HT1080 (cell line): ENCODE measurements at regions not wholly inside any gene's neighbourhood (a gene's known extent, or its start where the extent isn't known, plus 50 kb on each side); places are given as distances from the start of the nearest gene placed in this dataset.

ENCODE experiments used
- DNase-seq: peaks from one replicate; pipeline ENCODE4 v3.0.0-alpha.2; 2015; ENCODE audit warnings: low read depth

DNA sequence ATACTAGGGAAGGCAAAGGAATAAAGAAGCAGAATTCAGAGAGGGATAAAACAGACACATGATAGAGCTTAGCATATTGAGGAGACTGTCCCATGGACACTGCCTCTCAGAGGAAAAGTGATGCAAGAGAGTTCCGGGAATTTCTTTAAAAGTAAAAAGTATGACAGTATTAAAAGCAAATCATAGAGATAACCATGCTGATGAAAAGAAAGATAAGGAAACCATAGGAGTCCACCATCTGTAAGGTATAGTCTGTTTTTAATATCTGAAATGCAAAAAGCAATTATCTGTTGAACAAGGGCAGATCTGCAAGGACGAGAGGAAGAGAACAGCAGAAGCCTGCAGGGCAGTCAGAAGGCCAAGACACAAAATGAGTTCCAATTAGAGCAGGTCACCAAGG lies 495.9 kb upstream of the GOLIM4 start:
- DNase-seq = no peak

DNA sequence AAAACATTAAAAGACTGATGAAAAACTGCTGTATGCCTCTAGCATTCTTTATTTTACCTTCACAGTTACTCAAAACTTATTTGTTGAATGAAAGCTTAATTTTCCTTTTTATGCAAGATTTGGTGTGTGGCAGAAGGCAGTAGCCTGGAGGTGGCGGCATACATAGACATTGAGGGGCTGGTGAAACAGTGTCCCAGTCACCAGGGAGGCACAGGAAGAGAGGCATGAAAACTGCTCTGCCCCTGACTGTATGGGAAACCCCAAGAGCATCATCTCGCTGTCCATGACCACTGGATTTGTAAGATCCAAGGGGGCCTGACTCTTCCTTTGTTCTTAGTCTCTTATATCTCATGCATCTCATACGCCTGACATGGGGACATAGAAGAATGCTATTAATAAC lies 493.7 kb upstream of the GOLIM4 start:
- no peak for DNase-seq

DNA sequence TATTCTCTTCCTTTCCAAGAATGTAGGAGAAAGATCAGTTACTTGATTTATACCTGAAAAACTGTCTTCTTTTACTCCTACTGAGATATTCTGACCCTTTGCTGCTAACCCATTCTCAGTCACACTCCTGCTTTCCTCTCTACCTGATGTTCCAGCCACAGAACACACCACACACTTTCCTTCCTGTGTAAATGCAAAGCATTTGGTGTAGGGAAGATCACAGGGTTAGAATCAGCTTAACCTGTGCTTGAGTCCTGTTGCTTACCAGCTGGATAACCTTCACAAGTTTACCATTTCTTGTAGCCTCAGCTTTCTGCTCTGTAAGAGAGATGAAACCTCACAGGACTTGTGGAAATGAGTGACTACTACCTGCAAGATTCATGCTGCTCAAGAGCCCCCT lies 489.8 kb upstream of the GOLIM4 start:
- DNase-seq = no peak

DNA sequence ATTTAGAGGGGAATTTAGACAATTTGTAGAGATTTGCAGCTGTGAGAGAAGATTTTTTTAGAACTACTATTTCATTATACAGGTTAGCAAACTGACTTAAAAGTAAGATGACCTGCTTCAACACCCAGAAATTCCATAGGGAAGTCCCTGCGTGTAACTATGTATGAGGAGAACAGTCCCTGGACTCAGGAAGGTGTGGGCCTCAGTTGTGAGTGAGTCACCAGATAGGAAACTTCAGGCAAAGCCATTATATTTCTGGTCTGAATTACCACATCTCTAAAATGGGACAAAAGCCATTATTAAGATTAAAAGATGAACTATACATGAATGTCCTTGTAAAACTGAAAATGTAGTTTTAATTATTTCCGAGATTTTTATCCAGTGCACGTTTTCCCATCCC lies 488.3 kb upstream of the GOLIM4 start:
- peak; percentile 39 for DNase-seq

DNA sequence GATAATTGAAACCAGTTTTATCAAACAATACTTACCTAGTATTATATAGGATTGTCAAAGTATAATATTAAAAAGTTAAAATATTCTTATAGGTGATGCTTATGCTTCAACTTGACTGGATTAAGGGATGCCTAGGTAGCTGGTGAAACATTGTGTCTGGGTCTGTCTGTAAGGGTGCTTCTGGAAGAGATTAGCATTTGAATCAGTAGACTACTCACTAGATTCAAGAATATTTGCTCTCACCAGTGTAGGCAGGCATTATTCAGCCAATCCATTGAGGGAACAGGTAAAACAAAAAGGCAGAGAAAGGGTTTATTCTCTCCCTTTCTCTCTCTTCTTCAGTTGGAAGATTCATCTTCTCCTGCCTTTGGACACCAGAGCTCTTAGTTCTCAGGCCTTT lies 486.8 kb upstream of the GOLIM4 start:
- no peak for DNase-seq

DNA sequence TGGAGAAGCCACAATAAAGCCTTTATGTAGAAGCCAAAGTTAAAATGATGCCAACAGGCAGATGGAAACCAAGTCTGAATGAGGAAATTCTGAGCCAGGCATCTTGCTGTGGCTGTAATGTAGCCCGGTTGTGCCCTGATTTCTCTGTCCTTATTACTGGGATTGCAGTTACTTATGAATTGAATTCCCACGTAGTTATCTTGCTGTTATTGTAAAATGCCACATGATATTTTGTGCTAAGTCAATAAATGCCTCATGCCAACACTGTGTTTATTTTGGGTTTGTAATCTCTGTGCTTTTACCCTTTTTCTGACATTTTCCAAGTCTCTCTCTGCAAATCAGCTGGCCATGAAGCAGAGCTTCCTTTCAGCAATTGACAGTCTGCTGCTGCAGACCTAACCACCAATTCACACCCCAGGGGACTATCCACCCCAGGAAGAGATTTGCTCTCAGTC lies 486.1 kb upstream of the GOLIM4 start:
- DNase-seq = no peak

DNA sequence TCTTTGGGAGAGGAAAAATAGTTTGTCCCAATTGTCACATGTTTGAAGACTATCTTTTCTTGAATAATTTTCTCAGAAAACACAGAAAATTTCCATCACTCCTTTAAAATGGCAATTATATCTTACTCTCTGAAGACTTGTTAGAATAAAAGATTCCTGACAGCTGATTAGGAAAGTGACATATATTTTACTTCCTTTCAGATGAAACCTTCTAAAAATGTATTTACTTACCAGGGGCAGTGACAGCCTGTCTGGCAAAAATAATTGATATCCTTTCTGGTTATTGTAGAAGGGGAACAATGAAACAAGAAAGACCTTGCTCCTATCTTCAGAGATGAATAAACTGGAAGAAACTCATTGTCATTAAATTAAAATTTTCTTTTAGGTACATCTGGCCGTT lies 483.3 kb upstream of the GOLIM4 start:
- no peak for DNase-seq

DNA sequence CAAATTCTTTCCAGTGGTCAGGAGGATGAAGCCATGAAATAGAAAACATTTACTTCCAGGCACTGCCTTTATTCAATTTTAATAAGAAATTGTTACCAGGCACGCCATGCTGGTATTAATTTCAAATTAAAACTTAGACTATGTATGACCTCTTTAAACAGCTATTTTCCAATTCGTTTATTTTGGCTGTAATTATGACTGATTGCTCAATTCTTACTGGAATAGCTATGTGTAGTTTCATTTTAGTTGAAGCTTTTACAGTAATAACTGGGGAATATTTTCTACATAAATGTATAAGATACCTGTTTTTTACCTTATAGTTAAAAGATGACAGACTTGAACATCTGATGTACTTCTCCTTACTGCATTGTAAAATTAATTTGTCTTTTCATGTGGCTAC lies 480.0 kb upstream of the GOLIM4 start:
- no peak for DNase-seq

DNA sequence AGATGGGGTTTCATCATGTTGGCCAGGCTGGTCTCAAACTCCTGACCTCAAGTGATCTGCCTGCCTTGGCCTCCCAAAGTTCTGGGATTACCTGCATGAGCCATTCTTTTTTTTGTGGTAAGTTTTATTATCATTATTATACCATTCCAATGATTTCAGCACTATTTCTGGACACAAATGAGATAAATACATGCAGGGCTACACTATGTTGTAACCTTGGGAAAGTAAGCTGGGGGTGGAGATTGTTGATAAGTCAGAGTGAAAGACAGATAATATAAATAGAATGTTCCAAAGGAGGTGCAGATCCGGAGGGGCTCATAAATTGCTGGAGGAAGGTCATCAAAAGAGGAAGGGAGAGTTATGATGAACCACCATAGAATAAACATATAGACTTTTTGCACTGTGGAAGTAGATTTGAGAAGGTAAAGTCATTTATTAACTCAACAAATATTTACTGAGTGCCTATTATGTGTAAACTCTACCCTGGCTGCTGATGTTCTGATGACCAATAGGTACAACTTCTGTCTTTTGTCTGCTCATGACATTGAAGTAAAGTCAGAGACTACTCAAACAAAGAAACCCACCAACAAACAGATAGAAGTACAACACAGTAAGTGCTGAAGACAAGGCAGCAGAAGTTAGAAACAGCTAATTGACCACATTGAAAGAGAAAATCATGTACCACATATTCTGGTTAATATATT lies 478.9 kb upstream of the GOLIM4 start:
- no peak for DNase-seq

DNA sequence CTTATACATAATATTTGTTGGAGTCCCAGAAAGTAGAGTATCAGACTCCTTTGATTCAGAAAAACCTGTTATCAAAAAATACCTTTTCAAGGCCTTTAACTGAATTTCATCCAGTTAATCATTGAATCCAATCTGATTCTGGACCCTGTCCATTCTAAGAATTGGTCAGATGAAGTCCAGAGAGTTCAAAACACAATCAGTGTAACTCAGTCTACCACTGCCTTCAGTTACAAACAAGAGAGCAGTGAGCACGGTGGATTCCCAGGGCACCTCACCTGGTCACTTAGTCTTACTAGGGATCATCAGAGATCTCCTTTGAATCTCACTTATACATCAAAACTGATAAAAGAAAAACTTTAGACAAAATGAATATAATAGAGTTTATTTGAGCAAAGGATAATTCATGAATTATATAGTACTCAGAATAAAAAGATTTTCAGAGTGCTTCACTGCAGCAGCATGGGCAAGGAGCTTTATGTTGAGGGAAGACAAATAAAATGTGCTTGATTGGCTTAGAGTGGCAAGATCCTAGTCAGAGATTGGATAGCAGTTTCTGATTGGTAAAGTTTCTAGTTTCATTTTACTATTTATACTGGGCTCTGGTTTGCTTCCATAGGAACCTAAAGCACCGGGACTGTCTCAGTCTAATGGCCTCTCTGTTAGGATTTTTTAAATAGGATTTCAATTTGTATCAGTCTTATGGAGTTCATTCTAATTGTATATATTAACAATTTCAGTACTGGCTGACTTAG lies 474.9 kb upstream of the GOLIM4 start:
- no peak for DNase-seq

DNA sequence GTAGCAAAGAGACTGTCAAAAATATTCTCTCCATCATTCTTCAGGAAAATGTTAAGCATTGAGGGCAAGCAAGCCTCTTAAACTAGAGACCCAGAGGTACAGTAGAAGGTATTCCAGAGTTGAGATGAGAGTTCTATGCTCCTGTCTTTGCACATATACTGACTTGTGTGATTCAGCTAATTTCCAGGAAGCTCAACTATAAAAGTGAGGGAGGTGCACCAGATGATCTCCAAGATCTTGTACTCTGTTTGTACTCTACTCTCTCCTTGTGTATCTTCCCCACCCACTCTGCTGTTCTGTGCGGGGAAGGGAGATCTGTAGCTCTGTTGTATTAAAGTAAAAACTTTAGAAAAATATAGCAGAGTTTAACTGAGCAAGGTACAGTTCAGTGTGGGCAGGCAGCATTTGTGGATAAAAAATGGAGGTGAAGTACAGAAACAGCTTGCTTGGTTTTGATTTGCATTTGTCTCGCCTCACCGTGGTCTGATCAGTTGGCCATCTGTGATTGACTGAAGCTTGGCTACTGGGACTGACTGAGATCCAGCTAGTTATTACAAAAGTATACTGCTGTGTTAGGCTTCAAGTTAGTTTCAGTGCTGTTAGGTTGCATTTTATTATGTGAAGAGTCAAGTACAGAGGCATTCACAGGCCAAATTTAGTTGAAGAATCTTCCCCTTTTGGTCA lies 463.1 kb upstream of the GOLIM4 start:
- DNase-seq = no peak

DNA sequence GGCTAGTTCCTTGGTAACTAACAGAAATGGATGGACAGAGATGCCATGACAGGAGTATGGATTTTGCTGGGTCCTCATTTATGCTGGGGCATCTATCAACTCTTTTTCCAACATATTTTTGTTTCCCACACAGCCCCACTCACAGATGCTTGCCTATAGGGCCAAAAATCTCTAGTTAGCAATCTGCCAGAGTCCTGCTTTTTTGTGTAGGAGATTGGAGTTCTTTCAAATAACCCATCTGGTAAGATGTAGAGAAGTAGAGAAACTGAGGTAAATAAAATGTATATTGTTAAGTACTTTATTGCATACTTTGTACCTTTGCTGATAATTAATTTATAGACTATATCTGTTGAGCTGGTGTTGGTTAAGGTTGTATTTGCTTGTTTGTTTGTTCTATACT lies 456.5 kb upstream of the GOLIM4 start:
- DNase-seq = no peak

DNA sequence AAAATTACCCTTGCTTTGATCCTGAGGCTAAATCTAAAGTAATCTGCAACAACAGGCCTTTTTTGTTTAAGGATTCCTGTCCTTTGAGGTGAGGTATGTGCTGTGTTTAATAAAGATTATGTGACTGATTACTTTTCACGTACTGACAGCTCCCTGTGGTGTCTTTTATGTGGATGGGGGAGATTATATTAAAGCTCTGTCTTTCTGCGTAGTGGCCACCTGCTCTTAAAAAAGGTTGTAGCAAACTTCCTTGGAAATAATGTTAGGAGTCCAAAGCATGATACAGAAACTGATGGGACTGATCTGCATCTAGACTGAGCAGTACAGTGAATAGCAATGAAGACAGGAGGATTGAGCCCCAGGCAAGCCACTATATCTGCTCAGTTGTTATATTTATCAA lies 453.0 kb upstream of the GOLIM4 start:
- no peak for DNase-seq

DNA sequence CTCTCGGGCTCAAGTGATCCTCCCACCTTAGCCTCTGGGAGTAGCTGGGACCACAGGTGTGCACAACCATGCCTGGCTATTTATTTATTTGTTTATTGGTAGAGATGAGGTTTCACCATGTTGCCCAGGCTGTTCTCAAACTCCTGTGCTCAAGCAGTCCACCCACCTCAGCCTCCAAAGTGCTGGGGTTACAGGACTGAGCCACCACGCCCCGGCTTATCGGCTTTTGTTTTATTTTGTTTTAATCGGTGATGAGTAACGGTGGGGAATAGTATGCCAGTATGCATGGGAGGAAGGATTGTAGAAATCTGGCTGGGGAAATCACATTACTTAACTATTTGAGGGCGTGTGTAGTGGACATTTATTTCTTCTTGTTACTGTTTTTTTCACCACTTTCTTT lies 451.0 kb upstream of the GOLIM4 start:
- DNase-seq = no peak

DNA sequence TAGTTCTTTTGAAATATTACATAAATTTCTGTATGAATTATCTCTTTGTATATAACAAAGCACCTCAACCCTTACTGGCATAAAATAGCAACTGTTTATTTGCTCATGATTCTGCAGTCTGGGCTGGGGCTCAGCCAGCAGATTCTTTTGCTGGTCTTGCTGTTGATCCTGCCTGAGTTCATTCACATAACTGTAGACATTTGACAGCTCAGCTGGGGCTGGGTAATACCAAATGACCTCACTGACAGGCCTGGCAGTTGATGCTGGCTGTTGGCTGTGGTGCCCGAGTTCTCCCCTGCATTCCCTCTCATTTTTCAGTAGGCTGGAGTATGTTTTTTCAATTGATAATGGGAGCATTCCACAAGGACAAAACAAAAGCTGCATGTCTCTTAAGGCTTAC lies 449.9 kb upstream of the GOLIM4 start:
- DNase-seq = peak; percentile 29

DNA sequence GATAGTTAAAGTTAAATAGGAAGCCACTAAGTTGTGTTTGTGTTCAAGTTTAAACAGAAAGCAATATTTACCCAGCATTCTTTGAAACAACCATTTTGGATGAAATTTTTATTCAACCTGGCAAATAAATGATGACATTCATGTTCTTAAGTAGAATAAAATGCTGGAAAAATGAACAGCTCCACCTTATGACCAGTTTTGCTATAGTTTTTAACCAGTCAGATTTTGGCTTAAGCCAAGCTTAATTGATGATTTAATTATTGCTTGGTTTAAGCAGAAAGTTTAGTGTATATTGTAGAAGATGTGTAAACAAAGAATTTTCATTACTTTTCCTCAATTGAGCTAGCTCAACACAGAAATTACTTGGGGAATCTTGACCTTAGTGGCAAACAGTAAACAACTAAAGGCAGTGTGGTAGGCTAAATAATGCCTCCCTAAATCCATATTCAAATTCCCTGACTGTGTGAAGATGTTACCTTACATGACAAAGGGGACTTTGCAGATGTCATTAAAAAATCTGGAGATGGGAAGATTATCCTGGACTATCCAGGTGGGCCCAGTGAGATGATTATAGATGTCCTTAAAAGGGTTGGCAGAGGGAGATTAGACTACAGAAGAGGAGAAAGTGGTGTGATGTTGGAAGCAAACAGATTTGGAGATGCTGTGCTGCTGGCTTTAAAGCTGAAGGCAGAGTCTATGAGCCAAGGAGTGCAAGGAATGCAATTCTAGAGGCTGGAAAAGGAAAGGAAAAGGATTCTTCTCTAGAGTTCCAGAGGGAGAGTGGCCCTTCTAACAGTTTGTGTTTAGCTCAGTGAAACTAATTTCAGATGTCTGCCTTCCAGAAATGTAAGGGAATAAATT lies 448.6 kb upstream of the GOLIM4 start:
- DNase-seq = no peak

DNA sequence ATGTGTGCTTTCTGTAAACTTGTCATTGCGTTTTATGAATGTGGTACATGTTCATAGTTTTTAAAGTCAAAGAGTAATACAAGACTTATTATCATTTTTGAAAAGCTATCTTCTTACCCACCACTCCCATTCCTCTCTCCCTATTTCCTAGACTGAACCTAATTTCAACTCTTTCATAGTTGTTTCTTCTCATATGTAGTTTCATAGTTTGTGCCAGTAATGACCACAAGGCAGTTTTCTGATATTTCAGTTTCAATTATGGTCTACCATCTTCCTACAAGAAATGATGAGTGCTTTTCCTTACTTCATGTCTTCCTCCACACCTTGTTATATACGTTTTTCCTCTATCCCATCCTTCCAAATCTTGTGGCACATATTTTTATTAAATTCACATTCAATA lies 445.0 kb upstream of the GOLIM4 start:
- DNase-seq = no peak

DNA sequence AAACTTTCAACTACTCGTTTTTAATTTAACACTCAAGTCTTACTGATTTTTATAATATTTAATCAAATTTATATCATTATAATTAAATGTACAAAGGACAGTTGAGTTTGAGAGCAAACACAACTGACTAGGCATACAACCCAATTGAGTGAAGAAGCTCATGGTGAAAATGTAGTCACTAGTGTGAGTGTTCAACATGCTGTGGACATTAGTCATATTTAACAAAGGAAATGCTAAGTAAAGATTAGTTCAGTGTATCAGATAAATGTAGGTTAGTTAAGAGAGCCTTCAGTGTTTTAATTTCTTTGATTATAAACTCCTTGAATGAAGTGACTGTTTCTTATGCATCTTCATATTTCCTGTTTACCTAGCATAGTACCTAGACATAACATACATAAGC lies 444.2 kb upstream of the GOLIM4 start:
- peak; percentile 46 for DNase-seq

DNA sequence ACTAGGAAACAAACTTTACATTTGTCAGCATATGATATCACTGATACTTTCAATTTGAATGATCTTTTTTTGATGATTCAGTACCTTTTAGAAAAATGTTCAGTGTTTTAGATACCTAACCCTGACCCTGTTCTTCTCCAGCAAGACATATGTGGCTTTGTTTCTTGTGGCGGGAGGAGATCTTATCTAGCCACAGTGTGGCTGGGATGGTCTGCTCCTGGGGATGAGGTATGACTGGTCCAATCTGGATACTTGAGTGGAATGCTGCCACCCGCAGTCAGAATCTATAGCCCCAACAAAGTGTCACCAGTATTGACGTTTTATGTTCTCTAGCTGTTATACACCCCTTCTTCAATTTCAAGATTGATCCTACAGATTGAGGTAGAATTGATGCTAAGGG lies 439.0 kb upstream of the GOLIM4 start:
- peak; percentile 22 for DNase-seq

DNA sequence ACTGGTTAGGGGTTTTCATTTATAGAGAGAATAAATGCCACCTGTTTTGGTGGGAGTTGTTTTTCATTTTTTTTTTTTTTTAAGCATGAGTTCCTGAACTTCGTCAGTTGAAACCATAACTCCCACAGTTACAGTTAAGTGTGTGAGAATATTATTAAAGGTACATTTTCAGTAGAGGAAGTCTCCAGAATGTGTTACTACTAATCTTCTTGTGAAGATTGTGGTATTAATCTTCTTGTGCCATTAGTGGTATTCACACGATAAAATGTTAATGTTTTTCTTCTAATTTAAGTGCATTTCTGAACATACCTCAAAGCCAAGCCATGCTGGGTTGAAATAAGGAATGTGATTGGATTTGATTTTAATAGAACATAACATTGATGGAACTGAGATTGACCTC lies 437.9 kb upstream of the GOLIM4 start:
- DNase-seq = no peak

DNA sequence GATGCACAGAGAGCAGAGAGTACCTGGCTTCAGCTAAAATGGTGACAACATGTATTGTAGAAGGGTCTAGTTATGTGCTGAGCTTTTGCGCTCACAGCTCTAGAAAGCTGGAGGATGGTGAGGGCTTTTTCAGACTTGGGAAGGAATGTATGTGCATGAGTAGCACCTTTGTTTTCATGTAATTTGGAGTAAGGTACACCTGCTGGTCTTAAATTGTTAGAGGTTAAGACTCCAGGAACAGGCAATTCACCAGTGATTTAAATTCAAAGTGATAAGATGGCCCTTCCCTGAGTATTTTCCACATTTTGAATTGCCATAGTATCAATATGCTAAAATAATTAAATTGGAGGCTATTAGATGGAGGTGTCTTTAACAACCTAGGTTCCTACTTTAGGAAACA lies 436.4 kb upstream of the GOLIM4 start:
- no peak for DNase-seq

DNA sequence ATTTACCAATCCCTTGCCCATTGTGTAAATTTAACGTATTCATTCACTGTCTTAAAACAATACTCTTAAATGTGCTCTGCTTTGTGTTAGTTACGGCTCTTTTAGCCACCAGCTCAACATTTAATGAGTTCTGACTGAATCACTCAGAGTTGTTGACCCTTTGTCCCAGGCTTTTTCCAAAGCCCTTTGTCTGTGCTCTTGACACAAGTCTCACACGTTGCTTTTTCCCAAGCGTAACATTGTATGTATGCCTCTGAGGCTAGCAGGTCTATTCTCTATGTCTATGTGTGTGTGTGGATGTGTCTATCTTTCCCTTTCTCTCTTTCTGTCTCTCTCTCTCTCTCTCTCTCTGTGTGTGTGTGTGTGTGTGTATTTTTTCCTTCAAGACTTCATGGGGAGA lies 435.4 kb upstream of the GOLIM4 start:
- no peak for DNase-seq
